H9 (cell line): ENCODE measurements at regions not wholly inside any gene's neighbourhood (a gene's known extent, or its start where the extent isn't known, plus 50 kb on each side); places are given as distances from the start of the nearest gene placed in this dataset.

ENCODE experiments used
- DNase-seq: peaks from one replicate; pipeline ENCODE4 v3.0.0-alpha.2; 2017
- H2AFZ ChIP-seq: one replicate; pipeline ENCODE4 v1.6.1; 2013; ENCODE audit warnings: mild to moderate bottlenecking, low read length, control low read depth, moderate library complexity
- H2AK5ac ChIP-seq: 2 replicates; pipeline ENCODE4 v1.6.1; 2013; ENCODE audit warnings: low read length, control low read depth, mixed read lengths; ENCODE audit not compliant: insufficient read length
- H2BK120ac ChIP-seq: one replicate; pipeline ENCODE4 v1.6.1; 2013; ENCODE audit warnings: low read depth, mild to moderate bottlenecking, low read length, control low read depth, inconsistent platforms; ENCODE audit not compliant: poor library complexity, severe bottlenecking
- H2BK12ac ChIP-seq: 2 replicates; pipeline ENCODE4 v1.6.1; 2013; ENCODE audit warnings: low read length, control low read depth, mixed read lengths, low read depth; ENCODE audit not compliant: insufficient read length
- H2BK15ac ChIP-seq: 2 replicates; pipeline ENCODE4 v1.6.1; 2013; ENCODE audit warnings: low read depth, low read length, control low read depth
- H2BK20ac ChIP-seq: one replicate; pipeline ENCODE4 v1.6.1; 2013; ENCODE audit warnings: low read depth, mild to moderate bottlenecking, low read length, control low read depth, inconsistent platforms; ENCODE audit not compliant: poor library complexity, severe bottlenecking
- H2BK5ac ChIP-seq: 2 replicates; pipeline ENCODE4 v1.6.1; 2013; ENCODE audit warnings: low read length, control low read depth, mixed read lengths; ENCODE audit not compliant: insufficient read length
- H3K14ac ChIP-seq: 2 replicates; pipeline ENCODE4 v1.6.1; 2013; ENCODE audit warnings: low read length, control low read depth; ENCODE audit not compliant: insufficient read depth
- H3K18ac ChIP-seq: 2 replicates; pipeline ENCODE4 v1.6.1; 2013; ENCODE audit warnings: low read depth, mild to moderate bottlenecking, mixed read lengths, low read length, control low read depth; ENCODE audit not compliant: insufficient read length
- H3K23ac ChIP-seq: 2 replicates; pipeline ENCODE4 v1.6.1; 2013; ENCODE audit warnings: low read length, control low read depth, mixed read lengths, low read depth; ENCODE audit not compliant: insufficient read length
- H3K23me2 ChIP-seq: 2 replicates; pipeline ENCODE4 v1.6.1; 2013; ENCODE audit warnings: low read depth, mild to moderate bottlenecking, mixed read lengths, low read length, control low read depth; ENCODE audit not compliant: insufficient read length, poor library complexity, severe bottlenecking
- H3K27ac ChIP-seq: 2 replicates; pipeline ENCODE4 v1.5.1; 2013; ENCODE audit warnings: low read length, control low read depth, mixed read lengths, low read depth; ENCODE audit not compliant: insufficient read length
- H3K27me3 ChIP-seq: 2 replicates; pipeline ENCODE4 v1.6.1; 2013; ENCODE audit warnings: low read length, control low read depth, inconsistent platforms; ENCODE audit not compliant: insufficient read depth
- H3K4ac ChIP-seq: 2 replicates; pipeline ENCODE4 v1.6.1; 2013; ENCODE audit warnings: low read depth, mild to moderate bottlenecking, control low read depth, inconsistent platforms, low read length, moderate library complexity
- H3K4me1 ChIP-seq: 2 replicates; pipeline ENCODE4 v1.6.1; 2013; ENCODE audit warnings: low read length, control low read depth, inconsistent platforms; ENCODE audit not compliant: insufficient read depth
- H3K4me2 ChIP-seq: 2 replicates; pipeline ENCODE4 v1.6.1; 2013; ENCODE audit warnings: low read length, control low read depth, mixed read lengths; ENCODE audit not compliant: insufficient read length, insufficient read depth
- H3K56ac ChIP-seq: 2 replicates; pipeline ENCODE4 v1.6.1; 2013; ENCODE audit warnings: low read depth, mild to moderate bottlenecking, mixed read lengths, low read length, control low read depth; ENCODE audit not compliant: insufficient read length
- H3K79me1 ChIP-seq: 2 replicates; pipeline ENCODE4 v1.6.1; 2013; ENCODE audit warnings: low read depth, mild to moderate bottlenecking, moderate library complexity, low read length, control low read depth, inconsistent platforms; ENCODE audit not compliant: insufficient read depth, poor library complexity, severe bottlenecking
- H3K79me2 ChIP-seq: 2 replicates; pipeline ENCODE4 v1.6.1; 2013; ENCODE audit warnings: low read length, control low read depth, inconsistent platforms; ENCODE audit not compliant: insufficient read depth
- H3K9ac ChIP-seq: 2 replicates; pipeline ENCODE4 v1.6.1; 2013; ENCODE audit warnings: low read length, control low read depth, mixed read lengths; ENCODE audit not compliant: insufficient read length; ENCODE audit errors: extremely low read depth
- H3K9me3 ChIP-seq: one replicate; pipeline ENCODE4 v1.6.1; 2013; ENCODE audit warnings: low read depth, low read length, inconsistent platforms; ENCODE audit not compliant: control insufficient read depth
- H3T11ph ChIP-seq: one replicate; pipeline ENCODE4 v1.6.1; 2013; ENCODE audit warnings: mild to moderate bottlenecking, low read length, control low read depth, inconsistent platforms
- H4K20me1 ChIP-seq: one replicate; pipeline ENCODE4 v1.6.1; 2013; ENCODE audit not compliant: control insufficient read depth, insufficient read length, insufficient read depth
- H4K5ac ChIP-seq: 2 replicates; pipeline ENCODE4 v1.6.1; 2013; ENCODE audit warnings: low read depth, mild to moderate bottlenecking, mixed read lengths, low read length, control low read depth; ENCODE audit not compliant: insufficient read length
- H4K8ac ChIP-seq: replicated peaks from 2 replicates; pipeline ENCODE4 v1.6.1; 2013; ENCODE audit warnings: low read length, control low read depth, mixed read lengths, low read depth; ENCODE audit not compliant: insufficient read length
- H4K91ac ChIP-seq: 2 replicates; pipeline ENCODE4 v1.6.1; 2013; ENCODE audit warnings: low read depth, mild to moderate bottlenecking, moderate library complexity, mixed read lengths, low read length, control low read depth; ENCODE audit not compliant: insufficient read length
- H3K27ac Mint-ChIP-seq, 3 experiments: 2 replicates in 2 of 3; 3 replicates in 1 of 3; pipeline ENCODE4 v1.8.0; 2020 to 2021; ENCODE audit warnings: mixed read lengths in 3 of 3, mild to moderate bottlenecking in 1 of 3, moderate library complexity in 1 of 3
- H3K27me3 Mint-ChIP-seq: 2 replicates; pipeline ENCODE4 v1.8.0; 2021; ENCODE audit warnings: low read depth, mild to moderate bottlenecking, moderate library complexity, mixed read lengths
- H3K36me3 Mint-ChIP-seq, 3 experiments: 2 replicates in 2 of 3; 3 replicates in 1 of 3; pipeline ENCODE4 v1.8.0; 2020 to 2021; ENCODE audit warnings: low read depth in 3 of 3, mixed read lengths in 3 of 3; ENCODE audit not compliant: insufficient read depth in 1 of 3
- H3K4me1 Mint-ChIP-seq, 2 experiments: 2 replicates each; pipeline ENCODE4 v1.8.0; 2020; ENCODE audit warnings: mixed read lengths in 2 of 2
- H3K4me3 Mint-ChIP-seq, 2 experiments: 2 replicates in 1 of 2; 3 replicates in 1 of 2; pipeline ENCODE4 v1.8.0; 2020 to 2021; ENCODE audit warnings: mild to moderate bottlenecking in 2 of 2, mixed read lengths in 2 of 2, moderate library complexity in 1 of 2
- H3K9me3 Mint-ChIP-seq, 2 experiments: 2 replicates in 1 of 2; 3 replicates in 1 of 2; pipeline ENCODE4 v1.8.0; 2020; ENCODE audit warnings: mild to moderate bottlenecking in 2 of 2, mixed read lengths in 2 of 2, moderate library complexity in 1 of 2
- TF ChIP-seq, protein P1 (sequence below): fragments of 200-600 bp; sonication (generic); conservative IDR thresholded peaks from 3 replicates; pipeline ENCODE4 v1.8.0; 2021; ENCODE audit warnings: antibody characterized with exemption, mild to moderate bottlenecking

DNA sequence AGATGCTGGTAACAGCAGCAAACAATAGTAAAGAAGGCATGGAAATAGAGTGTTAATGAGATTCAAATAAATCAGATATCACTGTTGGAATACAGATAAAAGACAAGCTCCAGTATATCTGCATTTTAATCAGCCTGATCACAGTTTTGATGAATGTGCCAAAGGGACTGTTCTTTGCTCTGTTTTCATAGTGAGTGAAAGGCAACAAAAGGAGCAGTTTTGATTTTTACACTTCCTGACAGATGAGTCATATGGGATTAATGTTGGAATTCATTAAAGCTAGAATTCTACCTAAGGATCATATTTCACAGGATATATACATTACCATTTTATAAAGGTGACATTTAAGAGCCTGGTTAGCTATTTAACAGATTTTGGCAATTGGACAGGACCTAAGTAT lies 743.3 kb upstream of the PTPRD start:
- Histone ChIP-seq H3K4ac (no peak overlapping the region), H4K5ac (no peak overlapping the region), H3K27me3 (no peaks in the 10 kb centered on the region), H3K56ac (no peak overlapping the region), H3K4me2 (no peak overlapping the region), H4K91ac (no peak overlapping the region), H2BK15ac (no peak overlapping the region), H2BK12ac (no peak overlapping the region), H3T11ph (no peak overlapping the region), H3K79me2 (no peaks in the 10 kb centered on the region), H3K18ac (no peak overlapping the region), H3K23ac (no peak overlapping the region), H2AK5ac (no peak overlapping the region), H2BK5ac (no peak overlapping the region), H3K4me1 (no peaks in the 10 kb centered on the region), H3K23me2 (no peaks in the 10 kb centered on the region), H3K27ac (no peak overlapping the region), H2BK20ac (no peak overlapping the region), H4K8ac (no peak overlapping the region), H2BK120ac (no peak overlapping the region), H4K20me1 (no peaks in the 10 kb centered on the region), H2AFZ (no peak overlapping the region), H3K79me1 (no peaks in the 10 kb centered on the region), H3K14ac (no peak overlapping the region), H3K9me3 (no peaks in the 10 kb centered on the region), H3K9ac (no peak overlapping the region)
- no peak overlapping the region for H3K4me3 Mint-ChIP-seq
- H3K27me3 Mint-ChIP-seq = no peaks in the 10 kb centered on the region
- DNase-seq = no peak
- no peaks in the 10 kb centered on the region for H3K9me3 Mint-ChIP-seq
- no peaks in the 10 kb centered on the region for H3K36me3 Mint-ChIP-seq
- TF ChIP-seq, protein P1, sequence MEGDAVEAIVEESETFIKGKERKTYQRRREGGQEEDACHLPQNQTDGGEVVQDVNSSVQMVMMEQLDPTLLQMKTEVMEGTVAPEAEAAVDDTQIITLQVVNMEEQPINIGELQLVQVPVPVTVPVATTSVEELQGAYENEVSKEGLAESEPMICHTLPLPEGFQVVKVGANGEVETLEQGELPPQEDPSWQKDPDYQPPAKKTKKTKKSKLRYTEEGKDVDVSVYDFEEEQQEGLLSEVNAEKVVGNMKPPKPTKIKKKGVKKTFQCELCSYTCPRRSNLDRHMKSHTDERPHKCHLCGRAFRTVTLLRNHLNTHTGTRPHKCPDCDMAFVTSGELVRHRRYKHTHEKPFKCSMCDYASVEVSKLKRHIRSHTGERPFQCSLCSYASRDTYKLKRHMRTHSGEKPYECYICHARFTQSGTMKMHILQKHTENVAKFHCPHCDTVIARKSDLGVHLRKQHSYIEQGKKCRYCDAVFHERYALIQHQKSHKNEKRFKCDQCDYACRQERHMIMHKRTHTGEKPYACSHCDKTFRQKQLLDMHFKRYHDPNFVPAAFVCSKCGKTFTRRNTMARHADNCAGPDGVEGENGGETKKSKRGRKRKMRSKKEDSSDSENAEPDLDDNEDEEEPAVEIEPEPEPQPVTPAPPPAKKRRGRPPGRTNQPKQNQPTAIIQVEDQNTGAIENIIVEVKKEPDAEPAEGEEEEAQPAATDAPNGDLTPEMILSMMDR = no peak
- no peak overlapping the region for H3K27ac Mint-ChIP-seq
- H3K4me1 Mint-ChIP-seq = peaks cover 0 to 2% of the 10 kb centered on the region in 2 experiments; a peak in 1 of 4 replicates
